GM19467 (cell line): ENCODE measurements at regions not wholly inside any gene's neighbourhood (a gene's known extent, or its start where the extent isn't known, plus 50 kb on each side); places are given as distances from the start of the nearest gene placed in this dataset.

Source experiments
- ATAC-seq: cut with Tn5 transposase; IDR thresholded peaks from one replicate; pipeline ENCODE4 v1.9.1; 2021; ENCODE audit warnings: mild to moderate bottlenecking, moderate library complexity; ENCODE audit not compliant: unreplicated experiment

DNA sequence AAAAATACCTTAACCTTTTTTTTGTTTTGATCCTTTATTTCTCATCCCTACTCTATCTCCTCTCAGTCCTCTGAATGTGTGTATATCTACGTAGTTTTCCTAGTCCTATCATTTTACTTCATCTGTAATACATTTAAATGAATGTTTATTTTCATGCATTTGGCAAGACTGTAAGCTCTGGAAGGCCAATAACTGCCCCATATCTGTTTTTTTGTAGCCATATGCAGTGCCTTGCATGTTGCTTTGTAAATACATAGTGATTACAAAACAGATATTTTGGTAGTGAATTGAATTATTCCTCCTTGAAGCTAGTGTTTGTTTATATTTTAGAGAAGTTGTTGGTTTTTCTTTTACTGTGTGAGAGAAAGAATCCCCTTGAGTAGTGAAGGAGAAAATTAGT lies 450.2 kb downstream of the PCDH18 start:
- no peak for ATAC-seq

- ATAC-seq, result no peak
These were observed 455.4 kb downstream of the PCDH18 start for GRCh38 chr4:137076908-137077307.

DNA sequence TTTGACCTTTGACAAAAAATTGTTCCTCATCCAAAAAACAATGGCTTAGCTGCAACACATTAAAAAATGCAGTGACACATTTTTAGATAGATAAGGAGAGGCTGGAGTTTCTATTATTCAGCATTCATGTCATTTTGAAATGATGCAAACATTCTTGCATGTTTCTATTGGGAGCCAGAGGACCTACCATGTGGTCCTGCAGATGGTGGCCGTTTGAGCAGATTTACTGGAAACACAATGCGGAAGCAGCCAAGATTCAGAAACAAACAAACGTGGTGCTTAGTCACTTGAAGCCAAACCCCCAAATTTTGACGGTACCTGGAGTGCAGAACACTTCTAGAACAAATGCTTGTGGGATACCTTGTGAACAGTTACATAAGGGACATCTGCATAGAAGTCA lies 456.7 kb downstream of the PCDH18 start:
- ATAC-seq, result no peak

DNA sequence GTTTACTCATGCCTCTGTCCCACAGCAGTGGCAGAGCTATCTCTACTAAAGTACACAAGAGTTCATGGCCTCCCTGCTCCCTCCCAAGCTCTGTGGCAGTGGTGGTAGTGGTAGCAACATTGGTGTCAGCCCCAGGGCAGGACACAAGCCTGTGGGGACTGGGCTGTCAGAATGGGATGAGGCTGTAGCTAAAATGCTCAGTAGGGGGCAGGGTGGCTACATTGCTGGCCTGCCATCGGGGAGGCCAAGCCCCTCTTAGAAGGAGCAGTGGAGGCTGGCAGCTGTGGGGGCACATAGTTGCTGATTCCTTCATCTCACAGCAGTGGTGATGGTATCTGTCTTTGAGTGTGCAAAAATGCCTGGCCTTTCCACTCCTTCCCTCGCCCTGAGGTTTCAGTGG lies 461.7 kb downstream of the PCDH18 start:
- no peak for ATAC-seq

DNA sequence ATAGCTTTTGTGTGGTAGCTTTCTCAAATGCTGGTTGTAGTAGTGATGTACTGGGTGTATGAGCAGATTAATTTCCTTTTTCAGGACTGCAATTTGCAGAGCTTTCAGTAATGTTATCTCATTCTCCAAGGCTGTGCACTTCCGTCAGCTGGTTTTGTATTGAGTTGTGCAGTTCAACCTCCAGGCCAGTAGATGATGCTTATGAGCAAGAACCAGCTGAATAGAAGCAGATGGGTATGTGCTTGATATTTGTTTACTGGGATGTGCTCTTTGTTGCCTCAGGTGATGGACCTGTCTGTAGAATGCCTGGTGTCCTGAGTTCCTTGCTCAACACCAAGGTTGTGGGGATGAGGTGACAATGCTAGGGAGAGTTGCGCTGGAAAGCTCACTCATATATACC lies 462.8 kb downstream of the PCDH18 start:
- ATAC-seq, result no peak

DNA sequence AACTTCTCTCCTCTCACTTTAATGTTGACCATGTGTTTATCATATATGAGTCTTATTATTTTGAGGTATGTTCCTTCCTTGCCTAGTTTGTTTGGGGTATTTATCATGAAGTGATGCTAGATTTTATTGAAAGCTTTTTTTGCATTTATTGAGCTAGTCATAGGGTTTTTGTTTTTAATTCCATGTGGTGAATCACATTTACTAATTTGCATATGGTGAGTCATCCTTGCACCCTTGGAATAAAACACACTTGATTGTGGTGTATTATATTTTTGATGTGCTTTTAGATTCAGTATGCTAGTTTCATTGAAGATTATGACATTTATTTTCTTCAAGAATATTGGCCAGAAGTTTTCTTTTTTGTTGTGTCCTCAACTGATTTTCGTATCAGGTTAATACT lies 464.6 kb downstream of the PCDH18 start:
- ATAC-seq, result no peak

GRCh38 chr4:137065311-137065710 lies 467.0 kb downstream of the PCDH18 start:
- ATAC-seq, result no peak

GRCh38 chr4:137063961-137064360 lies 468.3 kb downstream of the PCDH18 start:
- ATAC-seq, result no peak

GRCh38 chr4:137043184-137043583 lies 489.1 kb downstream of the PCDH18 start:
- no peak for ATAC-seq

DNA sequence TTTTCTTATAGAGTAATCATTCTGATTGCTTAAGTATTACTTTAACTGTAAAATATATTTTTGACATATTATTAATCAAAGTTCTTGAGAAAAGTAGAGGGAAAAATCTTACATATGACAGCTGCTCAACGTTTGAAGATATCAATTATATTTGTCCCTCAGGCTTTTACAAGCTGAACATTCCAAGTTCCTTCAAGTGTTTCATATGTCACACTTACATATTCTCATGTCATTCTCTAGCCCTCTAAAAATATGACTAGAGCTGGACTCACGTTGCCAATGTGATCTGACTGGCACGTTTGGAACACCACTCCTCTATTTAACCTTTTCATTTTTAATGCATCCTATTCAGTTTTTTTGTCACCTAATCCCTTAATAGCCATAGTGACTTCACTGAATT lies 492.9 kb downstream of the PCDH18 start:
- no peak for ATAC-seq

DNA sequence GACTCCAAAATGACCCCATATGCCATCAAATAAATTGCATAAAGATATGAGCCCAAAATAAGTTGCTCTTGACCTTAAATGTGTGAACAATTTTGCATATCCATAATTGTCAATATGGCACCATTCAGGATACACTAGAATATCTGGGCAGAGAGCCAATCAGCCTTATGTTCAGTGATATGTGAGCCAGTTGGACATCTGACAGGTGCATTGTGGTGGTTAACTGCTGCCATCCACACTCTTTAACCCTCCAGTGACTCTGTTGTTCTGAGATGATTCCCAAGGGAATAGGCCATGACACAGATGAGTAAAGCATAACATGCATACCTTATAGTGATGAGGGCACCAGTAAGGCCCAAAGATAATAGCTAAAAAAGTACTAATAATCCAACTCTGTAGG lies 500.1 kb downstream of the PCDH18 start:
- no peak for ATAC-seq

DNA sequence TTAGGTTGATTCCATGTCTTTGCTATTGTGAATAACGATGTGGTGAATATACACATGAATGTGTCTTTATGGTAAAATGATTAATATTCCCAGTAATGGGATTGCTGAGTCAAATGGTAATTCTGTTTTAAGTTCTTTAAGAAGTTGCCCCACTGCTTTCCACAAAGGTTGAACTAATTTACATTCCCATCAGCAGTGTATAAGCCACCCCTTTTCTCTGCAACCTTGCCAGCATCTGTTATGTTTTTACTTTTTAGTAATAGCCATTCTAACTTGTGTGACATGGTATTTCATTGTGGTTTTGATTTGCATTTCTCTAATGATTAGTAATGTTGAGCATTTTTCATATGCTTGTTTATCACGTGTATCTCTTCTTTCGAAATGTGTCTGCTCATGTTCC lies 503.3 kb downstream of the PCDH18 start:
- ATAC-seq, result no peak

DNA sequence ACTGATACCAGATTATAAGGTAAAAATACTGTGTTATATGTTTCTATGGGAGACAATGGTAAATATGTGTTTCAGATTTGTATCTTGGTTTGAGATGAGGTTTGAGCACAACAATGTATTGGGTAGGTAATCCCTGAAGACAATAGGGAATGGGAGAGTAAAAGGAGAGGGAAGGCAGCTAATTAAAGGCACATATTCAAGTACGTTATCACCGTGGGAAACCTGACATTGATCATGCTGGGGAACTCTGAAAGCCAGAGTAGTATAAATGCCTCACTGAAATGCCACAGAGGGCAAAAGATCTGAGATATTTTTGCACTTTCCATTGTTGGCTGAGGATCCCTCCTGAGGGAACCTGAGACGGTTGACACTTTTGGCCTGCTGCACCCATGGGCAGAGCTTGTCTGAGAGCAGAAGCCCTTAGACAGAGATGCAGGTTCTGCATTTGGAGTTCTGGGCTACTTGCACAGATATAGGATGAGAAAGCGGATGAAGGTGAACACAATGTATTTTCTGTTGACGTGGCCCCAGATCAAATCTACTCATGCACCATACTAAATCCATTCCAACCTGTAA lies 506.7 kb downstream of the PCDH18 start:
- no peak for ATAC-seq

DNA sequence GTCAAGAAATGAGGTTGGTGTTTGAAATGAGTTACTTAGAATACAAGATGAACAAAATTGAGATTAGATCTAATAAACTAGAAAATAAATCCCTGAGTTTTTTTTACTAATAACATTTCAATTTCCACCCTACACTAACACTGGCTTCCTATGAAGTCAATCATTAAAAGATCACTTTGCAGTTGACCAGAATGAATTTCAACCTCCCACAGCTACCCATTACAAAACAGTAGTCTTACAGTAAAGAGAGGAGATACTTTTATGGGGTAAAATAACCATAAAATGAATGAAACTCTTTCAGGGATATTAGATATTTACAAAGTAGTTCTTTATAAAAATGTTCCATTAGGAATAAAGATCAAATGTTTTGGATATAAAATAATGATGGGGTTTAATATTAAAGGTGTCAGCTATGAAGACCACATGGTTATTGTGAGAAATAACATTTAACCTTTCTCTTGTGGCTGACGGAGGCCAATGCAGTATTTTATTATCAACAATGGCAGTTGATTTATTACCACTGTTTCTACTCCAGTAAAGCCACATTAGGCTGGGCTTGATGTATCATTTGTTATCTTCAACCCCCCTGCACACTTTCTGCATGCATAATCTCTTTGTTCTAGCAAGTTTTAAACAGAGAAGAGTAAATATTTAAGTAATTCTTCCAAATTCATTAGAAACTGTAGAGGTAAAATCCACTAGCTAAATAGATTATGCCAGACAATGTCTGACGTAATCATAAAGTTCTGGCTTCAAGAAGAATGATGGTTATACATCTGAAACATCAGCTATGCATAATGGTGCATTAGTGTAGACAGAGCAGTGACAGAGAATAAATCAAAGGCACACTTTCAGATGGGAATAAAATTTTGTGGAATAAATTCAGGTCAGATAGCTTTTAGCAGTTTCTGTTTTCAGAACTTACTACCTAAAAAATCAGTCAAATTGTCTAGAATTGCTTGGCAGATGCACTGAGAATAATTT lies 516.6 kb downstream of the PCDH18 start:
- no peak for ATAC-seq

- ATAC-seq, result no peak
These were observed 531.9 kb downstream of the PCDH18 start for GRCh38 chr4:137000432-137000831.

- ATAC-seq, result no peak
These were observed 540.3 kb downstream of the PCDH18 start for GRCh38 chr4:136992032-136992431.

DNA sequence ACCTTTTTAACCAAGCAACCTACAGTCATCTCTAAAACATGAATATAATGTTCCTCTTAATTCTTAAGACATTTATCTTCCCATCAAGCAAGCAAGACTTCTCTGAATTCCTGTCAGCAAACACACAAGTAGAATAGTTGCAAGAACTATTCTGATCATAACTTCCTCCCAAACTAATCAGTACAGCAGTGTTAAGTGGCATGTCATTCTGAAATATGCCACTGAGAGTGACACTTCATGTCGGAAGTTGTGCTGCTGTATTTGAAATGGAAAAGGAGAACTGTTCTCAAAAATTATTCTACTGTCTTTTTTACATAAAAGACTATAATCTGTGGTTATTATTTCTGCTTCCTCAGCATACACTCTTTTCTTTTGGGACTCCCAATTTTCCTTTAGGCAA lies 546.6 kb downstream of the PCDH18 start:
- ATAC-seq, result no peak

DNA sequence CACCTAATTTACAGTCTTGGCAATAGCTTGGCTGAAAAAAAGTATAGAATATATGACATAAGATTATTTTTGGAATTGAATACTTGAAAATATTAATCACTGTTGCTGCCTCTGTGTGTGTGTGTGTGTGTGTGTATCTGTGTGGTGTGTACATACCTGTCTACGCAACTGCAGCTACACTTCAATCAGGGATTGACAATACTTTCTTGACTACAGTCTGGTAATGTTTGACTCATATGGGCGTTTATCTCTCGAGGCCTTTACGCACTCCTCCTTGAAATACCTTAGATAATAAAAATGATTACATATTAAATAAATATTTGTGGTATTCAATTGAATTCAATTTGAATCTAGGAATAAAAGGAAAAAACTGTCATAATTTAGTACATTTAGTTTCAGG lies 565.2 kb downstream of the PCDH18 start:
- ATAC-seq, result no peak

DNA sequence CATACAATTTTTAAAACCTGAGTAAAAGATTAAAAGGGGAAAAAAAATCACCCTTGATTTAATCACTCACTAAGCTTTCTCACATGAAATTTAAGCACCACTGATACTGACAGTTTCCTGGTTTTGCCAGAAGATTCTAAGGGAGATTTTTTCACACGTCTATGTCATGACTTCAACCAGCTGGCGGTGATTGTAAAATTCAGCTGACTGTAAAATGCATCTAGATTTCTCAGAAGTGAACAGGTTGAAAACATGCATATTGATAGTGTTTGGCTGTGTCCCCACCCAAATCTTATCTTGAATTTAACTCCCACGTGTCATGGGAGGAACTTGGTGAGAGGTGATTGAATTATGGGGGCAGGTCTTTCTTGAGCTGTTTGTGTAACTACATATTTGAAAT lies 566.8 kb downstream of the PCDH18 start:
- ATAC-seq, result no peak

- no peak for ATAC-seq
These were observed 569.4 kb downstream of the PCDH18 start for GRCh38 chr4:136962868-136963267.

DNA sequence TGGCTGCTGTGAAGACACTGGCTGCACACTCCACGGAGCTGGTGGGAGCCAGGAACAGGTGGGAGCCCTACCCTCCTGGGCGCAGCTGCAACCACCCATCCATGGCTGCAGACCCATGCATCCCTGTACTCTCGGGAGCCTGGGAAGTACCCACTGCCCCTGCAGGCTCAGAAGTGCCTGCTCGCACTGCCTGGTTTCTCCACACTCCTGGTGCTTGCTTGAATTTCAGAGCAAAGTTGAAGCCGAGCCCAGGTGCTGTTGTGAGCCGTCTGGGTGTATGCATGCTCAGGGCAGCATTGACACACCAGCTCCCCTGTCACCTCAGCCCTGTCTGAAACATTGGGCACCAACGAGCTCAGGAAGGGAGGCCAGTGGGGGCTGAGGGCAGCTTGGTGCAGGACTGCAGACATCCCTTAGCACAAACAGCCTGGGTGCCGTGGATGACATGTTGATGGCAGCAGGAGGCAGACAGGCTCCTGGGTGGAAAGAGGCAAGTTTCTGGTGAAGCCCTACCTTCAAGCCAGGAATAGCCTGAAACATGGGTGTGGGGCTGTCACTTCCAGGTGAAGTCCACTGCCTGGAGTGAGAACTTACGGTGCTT lies 585.9 kb downstream of the PCDH18 start:
- no peak for ATAC-seq

DNA sequence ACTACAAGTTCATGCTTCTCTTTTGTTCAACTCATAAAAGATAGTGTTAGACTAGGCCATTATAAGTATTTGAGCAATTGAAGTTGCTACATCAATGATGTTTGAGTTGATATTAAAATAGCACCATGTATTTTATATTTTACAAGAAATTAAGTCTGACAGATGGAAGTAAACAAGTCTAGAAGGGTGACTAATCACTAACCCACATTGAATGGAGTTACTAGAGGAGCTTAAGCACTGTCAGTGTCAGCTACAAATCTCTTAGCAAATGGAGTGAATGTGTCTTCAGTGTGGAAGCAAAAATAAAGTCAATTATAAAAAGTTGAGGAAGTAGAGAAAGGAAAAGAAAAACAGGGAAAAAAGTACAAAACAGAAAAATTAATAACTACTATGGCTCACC lies 592.5 kb downstream of the PCDH18 start:
- ATAC-seq, result no peak
